Activated naive CD8-positive, alpha-beta T cell treated with anti-CD3 and anti-CD28 coated beads for 36 hours (primary cell): ENCODE measurements at regions not wholly inside any gene's neighbourhood (a gene's known extent, or its start where the extent isn't known, plus 50 kb on each side); places are given as distances from the start of the nearest gene placed in this dataset.
"Not testable (repeated sequence)": the region's sequence is repeated elsewhere in the genome, so short reads cannot be mapped to it uniquely, and the experiment has no call there.

Experiments used
- DNase-seq: peaks from one replicate; pipeline ENCODE4 v3.0.0; 2021
- H3K27ac Mint-ChIP-seq: one replicate; pipeline ENCODE4 v1.8.0; 2022; ENCODE audit warnings: mild to moderate bottlenecking, moderate library complexity, mixed read lengths
- H3K27me3 Mint-ChIP-seq: one replicate; pipeline ENCODE4 v1.8.0; 2022; ENCODE audit warnings: mild to moderate bottlenecking, mixed read lengths
- H3K36me3 Mint-ChIP-seq: one replicate; pipeline ENCODE4 v1.8.0; 2021; ENCODE audit warnings: mild to moderate bottlenecking, mixed read lengths
- H3K4me1 Mint-ChIP-seq: one replicate; pipeline ENCODE4 v1.8.0; 2021; ENCODE audit warnings: mixed read lengths
- H3K4me3 Mint-ChIP-seq: one replicate; pipeline ENCODE4 v1.8.0; 2022; ENCODE audit warnings: mild to moderate bottlenecking, moderate library complexity, mixed read lengths
- H3K9me3 Mint-ChIP-seq: one replicate; pipeline ENCODE4 v1.8.0; 2022; ENCODE audit warnings: mixed read lengths

DNA sequence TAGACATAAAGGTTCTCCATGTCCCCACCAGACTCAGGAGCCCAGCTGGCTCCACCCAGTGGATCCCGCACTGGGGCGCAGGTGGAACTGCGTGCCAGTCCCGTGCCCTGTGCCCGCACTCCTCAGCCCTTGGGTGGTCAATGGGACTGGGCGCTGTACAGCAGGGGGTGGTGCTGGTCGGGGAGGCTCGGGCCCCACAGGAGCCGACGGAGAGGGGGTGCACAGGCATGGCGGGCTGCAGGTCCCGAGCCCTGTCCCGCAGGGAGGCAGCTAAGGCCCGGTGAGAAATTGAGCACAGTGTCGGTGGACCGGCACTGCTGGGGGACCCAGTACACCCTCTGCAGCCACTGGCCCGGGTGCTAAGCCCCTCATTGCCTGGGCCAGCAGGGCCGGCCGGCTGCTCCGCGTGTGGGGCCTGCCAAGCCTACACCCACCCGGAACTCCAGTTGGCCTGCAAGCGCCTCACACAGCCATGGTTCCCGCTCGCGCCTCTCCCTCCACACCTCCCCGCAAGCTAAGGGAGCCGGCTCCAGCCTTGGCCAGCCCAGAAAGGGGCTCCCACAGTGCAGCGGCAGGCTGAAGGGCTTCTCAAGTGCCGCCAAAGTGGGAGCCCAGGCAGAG lies 832.9 kb downstream of the CENPC start:
- H3K4me1 Mint-ChIP-seq, H3K4me3 Mint-ChIP-seq, H3K27me3 Mint-ChIP-seq, H3K9me3 Mint-ChIP-seq, H3K36me3 Mint-ChIP-seq, H3K27ac Mint-ChIP-seq, DNase-seq: not testable (repeated sequence)

DNA sequence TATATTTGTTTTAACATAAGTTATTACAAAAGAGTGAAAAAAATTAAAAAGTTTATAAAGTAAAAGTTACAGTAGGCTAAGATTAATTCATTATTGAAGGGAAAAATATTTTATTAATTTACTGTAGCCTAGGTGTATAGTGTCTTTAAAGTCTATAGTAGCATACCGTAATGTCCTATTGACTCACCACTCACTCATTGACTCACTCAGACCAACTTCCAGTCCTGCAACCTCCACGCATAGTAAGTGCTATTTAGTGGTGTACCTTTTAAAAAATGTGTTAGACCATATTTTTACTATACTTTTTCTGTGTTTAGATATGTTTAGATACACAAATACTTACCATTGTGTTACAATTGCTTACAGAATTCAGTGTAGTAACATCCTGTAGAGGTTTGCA lies 841.1 kb downstream of the CENPC start:
- no peak for DNase-seq
- Mint-ChIP-seq H3K4me1 (no peaks in the 10 kb centered on the region), H3K27me3 (no peaks in the 10 kb centered on the region), H3K9me3 (no peaks in the 10 kb centered on the region), H3K4me3 (no peak overlapping the region), H3K27ac (no peak overlapping the region), H3K36me3 (no peaks in the 10 kb centered on the region)

DNA sequence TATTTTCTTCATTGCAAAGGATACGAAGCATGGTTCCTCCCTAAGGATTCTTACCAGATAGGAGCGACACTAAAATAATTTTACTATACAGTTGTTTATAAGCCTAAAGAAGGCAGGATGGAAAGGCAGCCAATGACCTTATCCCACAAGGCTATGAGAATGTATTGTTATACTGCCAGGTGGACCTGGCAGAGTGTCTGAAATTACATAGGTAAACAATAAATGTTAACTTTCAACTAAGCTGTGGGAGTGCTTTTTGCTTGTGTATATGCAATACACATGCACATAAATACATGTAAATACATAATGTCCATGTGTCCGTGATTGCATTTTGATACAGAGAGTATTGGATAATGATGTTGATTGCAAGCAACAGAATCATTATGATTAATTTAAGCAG lies 850.6 kb downstream of the CENPC start:
- H3K27me3 Mint-ChIP-seq = no peaks in the 10 kb centered on the region
- H3K36me3 Mint-ChIP-seq = no peaks in the 10 kb centered on the region
- H3K27ac Mint-ChIP-seq = no peak overlapping the region
- peaks cover 4% of the 10 kb centered on the region for H3K9me3 Mint-ChIP-seq
- H3K4me1 Mint-ChIP-seq = no peaks in the 10 kb centered on the region
- no peak for DNase-seq
- H3K4me3 Mint-ChIP-seq = no peak overlapping the region

DNA sequence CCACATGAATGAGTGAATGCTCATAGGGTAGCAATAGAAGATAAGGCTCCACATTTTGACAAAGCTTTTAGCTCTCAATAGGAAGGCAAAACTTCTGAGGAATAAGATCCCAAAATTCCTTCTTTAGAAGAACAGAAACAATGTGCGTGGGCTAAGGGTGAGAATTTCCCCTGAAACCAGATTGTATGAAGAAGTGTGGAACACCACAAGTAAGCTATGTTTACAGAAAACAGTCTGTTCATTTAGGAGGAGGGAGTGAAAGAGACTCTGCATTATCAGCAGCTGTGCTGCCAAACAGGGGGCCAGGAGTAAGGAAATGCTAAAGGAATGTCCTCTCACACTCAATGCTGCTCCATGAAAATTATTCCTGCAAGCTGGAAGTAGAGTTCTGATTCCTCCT lies 851.6 kb downstream of the CENPC start:
- Mint-ChIP-seq H3K27me3 (no peaks in the 10 kb centered on the region), H3K4me1 (no peaks in the 10 kb centered on the region), H3K36me3 (no peaks in the 10 kb centered on the region), H3K9me3 (peaks cover 4% of the 10 kb centered on the region), H3K4me3 (no peak overlapping the region), H3K27ac (no peak overlapping the region)
- no peak for DNase-seq

DNA sequence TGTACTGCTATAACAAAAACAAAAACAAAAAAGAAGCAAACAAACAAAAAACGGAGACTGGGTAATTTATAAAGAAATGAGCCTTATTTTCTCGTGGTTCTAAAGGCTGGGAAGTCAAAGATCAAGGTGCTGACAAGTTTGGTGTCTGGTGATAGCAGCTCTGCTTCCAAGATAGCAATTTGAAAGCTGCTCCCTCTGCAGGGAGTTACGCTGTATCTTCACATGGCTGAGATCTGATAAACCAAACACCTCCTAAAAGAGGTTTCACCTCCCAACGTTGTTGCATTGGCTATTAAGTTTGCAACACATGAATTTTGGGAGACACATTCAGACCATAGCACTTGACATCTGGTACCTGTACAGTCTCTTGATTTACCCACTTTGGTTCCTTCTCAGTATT lies 854.2 kb downstream of the CENPC start:
- H3K27ac Mint-ChIP-seq = no peak overlapping the region
- DNase-seq = no peak
- no peaks in the 10 kb centered on the region for H3K36me3 Mint-ChIP-seq
- peaks cover 2% of the 10 kb centered on the region for H3K9me3 Mint-ChIP-seq
- no peak overlapping the region for H3K4me3 Mint-ChIP-seq
- H3K27me3 Mint-ChIP-seq = no peaks in the 10 kb centered on the region
- no peaks in the 10 kb centered on the region for H3K4me1 Mint-ChIP-seq

DNA sequence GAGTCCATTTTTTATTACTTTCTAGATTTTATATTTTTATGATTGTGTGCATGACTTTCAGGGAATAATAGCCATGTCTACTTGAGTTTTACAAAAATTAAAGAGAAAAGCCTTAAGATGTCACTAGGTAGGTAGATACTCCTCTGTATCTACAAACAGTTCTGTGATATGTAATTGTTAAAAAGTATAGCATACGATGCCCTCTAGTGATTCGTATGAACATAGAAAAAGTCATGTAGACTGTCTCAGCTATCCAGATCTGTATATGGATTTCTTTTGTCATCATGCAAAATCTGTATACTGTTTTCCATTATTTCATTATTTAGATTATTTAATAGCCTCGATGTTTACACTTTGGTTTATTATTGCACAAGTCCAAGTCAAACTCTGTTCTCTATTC lies 856.6 kb downstream of the CENPC start:
- Mint-ChIP-seq H3K9me3 (peaks cover 2% of the 10 kb centered on the region), H3K4me1 (no peaks in the 10 kb centered on the region), H3K27me3 (no peaks in the 10 kb centered on the region), H3K4me3 (no peak overlapping the region), H3K27ac (no peak overlapping the region), H3K36me3 (no peaks in the 10 kb centered on the region)
- no peak for DNase-seq

DNA sequence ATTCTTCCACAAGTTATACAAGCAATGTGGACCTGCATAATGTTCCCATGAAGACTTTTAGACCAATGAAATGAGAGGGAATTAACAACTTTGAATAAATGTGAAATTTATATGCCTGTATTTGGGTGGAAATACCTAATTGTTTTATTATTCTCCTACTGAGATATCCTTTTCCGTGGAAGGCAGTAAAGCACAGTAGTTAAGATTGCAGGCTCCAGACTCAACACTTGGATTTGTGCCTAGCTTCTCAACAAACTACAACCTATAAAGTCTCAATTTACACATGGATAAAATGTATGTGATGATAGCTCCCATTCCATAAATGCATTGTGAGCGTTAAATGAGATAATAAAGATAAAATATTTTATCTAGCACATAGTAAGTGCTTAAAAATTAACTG lies 857.8 kb downstream of the CENPC start:
- Mint-ChIP-seq H3K4me1 (no peaks in the 10 kb centered on the region), H3K4me3 (no peak overlapping the region), H3K36me3 (no peaks in the 10 kb centered on the region), H3K27me3 (no peaks in the 10 kb centered on the region), H3K9me3 (peaks cover 2% of the 10 kb centered on the region), H3K27ac (no peak overlapping the region)
- DNase-seq = no peak

DNA sequence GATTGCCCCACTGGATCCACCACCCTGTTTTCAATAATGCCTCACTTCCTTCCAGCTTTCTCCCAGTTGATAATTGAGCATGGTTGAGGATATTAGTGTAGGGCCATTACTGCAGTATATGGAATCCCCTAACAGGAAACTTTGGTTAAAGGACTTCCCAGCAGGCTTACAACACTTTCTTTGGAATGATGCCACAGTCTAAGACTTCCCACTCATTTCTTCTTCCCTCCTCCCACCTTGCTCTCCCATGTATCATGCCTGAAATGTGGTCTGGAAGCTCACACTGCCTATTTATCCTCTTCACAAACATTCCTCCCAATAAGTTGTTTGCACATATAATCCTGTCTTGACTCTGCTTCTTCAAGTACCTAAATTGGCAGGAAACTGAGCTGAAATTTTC lies 863.3 kb downstream of the CENPC start:
- Mint-ChIP-seq H3K9me3 (peaks cover 8% of the 10 kb centered on the region), H3K4me3 (no peak overlapping the region), H3K4me1 (no peaks in the 10 kb centered on the region), H3K36me3 (no peaks in the 10 kb centered on the region), H3K27me3 (no peaks in the 10 kb centered on the region), H3K27ac (no peak overlapping the region)
- no peak for DNase-seq

DNA sequence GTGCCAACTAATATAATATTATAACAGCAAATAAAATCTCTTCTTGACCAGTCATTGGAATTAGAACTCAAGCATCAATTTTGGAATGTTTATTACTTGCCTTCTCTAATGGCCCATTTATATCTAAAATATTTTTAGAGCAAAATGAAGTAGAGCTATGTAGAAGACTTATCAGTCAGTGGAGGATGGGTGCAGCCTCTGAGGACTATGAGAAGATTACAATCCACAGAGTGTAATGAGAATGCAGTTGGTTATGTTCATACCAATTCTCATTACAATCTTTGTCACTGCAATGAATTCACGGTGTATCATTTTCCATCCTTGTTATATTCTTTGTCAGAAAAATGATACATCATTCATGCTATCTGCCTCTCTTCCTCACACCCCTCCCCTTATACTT lies 878.1 kb downstream of the CENPC start:
- Mint-ChIP-seq H3K27ac (no peak overlapping the region), H3K9me3 (peaks cover 1% of the 10 kb centered on the region), H3K27me3 (no peaks in the 10 kb centered on the region), H3K36me3 (no peaks in the 10 kb centered on the region), H3K4me1 (no peaks in the 10 kb centered on the region), H3K4me3 (no peak overlapping the region)
- DNase-seq = no peak

DNA sequence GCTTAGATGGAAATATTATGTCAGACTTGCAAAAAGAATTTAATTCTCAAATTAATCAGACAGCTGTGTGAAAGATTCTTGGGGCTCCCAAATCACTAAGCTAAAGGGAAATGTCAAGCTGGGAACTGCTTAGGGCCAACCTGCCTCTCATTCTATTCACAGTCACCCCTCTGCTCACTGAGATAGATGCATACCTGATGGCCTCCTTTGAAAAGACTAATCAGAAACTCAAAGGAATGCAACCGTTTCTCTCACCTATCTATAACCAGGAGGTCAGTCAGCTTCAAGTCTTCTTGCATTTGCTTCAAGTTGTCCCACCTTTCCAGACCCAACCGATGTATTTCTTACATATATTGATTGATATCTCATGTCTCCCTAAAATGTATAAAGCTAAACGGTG lies 882.7 kb downstream of the CENPC start:
- no peak overlapping the region for H3K27ac Mint-ChIP-seq
- no peaks in the 10 kb centered on the region for H3K4me1 Mint-ChIP-seq
- no peak overlapping the region for H3K4me3 Mint-ChIP-seq
- H3K27me3 Mint-ChIP-seq = no peaks in the 10 kb centered on the region
- no peak for DNase-seq
- H3K9me3 Mint-ChIP-seq = no peaks in the 10 kb centered on the region
- no peaks in the 10 kb centered on the region for H3K36me3 Mint-ChIP-seq

DNA sequence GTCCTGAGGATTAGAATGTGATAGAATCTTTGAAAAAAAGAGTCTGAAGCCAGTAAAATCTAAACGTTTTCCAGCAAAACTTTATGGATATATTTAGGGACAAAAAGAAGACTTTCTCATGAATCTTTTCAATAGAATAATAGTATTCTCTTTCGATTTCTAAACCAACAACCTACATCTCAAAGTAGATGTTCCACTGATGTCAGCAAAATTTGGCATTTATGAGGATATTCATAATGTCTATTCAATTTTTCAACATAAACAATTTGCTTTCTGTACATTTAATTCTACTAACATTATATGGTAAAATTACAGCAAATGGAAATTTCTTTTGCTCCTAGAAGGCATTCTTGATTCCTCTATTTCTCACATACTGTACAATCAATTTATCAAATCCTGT lies 886.5 kb downstream of the CENPC start:
- no peaks in the 10 kb centered on the region for H3K9me3 Mint-ChIP-seq
- H3K27me3 Mint-ChIP-seq = no peaks in the 10 kb centered on the region
- no peak overlapping the region for H3K27ac Mint-ChIP-seq
- no peaks in the 10 kb centered on the region for H3K4me1 Mint-ChIP-seq
- H3K4me3 Mint-ChIP-seq = no peak overlapping the region
- no peak for DNase-seq
- H3K36me3 Mint-ChIP-seq = no peaks in the 10 kb centered on the region

DNA sequence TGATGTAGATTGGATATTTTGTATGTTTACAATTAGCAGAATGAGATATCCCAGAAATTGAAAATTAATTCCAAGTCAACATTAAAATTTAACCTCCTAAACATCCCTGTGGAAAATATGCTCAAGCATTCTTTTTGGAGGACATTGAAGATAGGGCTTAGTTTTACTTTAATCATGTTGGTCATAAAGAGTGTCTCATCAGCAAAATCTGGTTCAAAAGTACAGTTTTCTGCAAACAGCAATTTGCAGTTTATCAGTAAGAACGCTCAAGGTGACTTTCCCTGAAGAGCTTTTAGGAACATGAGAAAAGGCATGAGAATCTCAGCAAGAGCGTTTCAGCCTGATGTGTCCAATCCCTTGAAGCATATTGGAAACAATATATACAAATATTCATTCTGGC lies 889.8 kb downstream of the CENPC start:
- H3K36me3 Mint-ChIP-seq = no peaks in the 10 kb centered on the region
- no peak for DNase-seq
- H3K4me3 Mint-ChIP-seq = no peak overlapping the region
- H3K27ac Mint-ChIP-seq = no peak overlapping the region
- H3K4me1 Mint-ChIP-seq = no peaks in the 10 kb centered on the region
- no peaks in the 10 kb centered on the region for H3K9me3 Mint-ChIP-seq
- no peaks in the 10 kb centered on the region for H3K27me3 Mint-ChIP-seq

DNA sequence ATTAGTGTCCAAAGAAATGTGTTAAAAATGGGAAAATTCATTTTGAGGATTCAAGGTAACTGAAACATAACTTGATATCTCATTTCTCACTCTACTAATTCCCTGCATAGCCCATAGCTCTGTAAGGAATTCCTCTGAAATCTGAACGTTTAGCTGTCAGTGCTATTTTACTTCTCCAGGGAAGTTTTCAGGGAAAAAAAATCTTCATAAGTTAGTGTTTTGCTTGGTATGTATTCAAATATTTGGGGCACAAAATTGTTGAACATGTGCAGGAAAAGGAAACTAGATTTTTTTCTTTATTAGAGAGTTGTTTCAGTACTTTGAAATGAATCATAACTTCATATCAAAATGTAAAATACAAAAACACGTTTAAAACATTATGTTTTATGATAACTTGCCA lies 891.4 kb downstream of the CENPC start:
- Mint-ChIP-seq H3K4me1 (no peaks in the 10 kb centered on the region), H3K27ac (no peak overlapping the region), H3K4me3 (no peak overlapping the region), H3K9me3 (no peaks in the 10 kb centered on the region), H3K36me3 (no peaks in the 10 kb centered on the region), H3K27me3 (no peaks in the 10 kb centered on the region)
- DNase-seq = no peak

DNA sequence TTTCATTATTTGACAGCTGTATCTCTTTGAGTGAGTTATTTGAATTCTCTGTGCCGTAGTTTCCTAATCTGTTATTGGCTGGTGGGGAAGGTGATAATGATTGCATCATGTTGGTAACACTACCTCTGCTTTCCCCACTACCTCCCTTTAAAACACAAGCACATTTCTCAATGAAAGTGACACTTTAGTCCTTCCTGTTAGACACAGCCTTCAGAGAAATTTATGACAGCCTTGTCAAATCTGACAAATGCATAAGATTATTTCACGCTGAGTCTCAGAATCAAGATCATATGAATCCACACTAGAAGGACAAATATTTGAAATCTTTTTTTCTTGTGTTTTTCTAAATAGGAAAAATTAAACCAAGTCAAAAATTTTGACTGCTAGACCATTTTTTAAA lies 896.1 kb downstream of the CENPC start:
- Mint-ChIP-seq H3K36me3 (no peaks in the 10 kb centered on the region), H3K4me3 (no peak overlapping the region), H3K9me3 (no peaks in the 10 kb centered on the region), H3K27ac (no peak overlapping the region), H3K4me1 (no peaks in the 10 kb centered on the region), H3K27me3 (no peaks in the 10 kb centered on the region)
- no peak for DNase-seq

DNA sequence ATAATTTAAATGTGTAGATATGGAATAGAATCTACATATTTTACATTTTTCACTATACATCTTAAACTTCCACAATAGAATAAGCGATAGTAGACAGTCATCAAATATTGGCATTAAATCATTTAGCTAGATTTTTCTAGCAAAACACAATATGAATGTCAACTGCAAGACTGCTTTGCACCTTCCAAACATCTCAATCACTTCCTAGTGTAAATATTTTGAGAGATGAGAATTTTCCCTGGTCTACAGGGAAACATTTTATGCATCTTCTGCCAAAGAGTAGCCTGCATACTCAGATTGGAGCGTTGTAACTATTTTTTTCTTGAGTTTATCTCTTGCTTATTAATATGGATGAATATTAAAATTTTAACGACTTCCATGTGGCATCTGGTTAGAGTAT lies 897.4 kb downstream of the CENPC start:
- no peaks in the 10 kb centered on the region for H3K36me3 Mint-ChIP-seq
- no peak for DNase-seq
- H3K4me3 Mint-ChIP-seq = no peak overlapping the region
- no peaks in the 10 kb centered on the region for H3K4me1 Mint-ChIP-seq
- no peak overlapping the region for H3K27ac Mint-ChIP-seq
- H3K9me3 Mint-ChIP-seq = no peaks in the 10 kb centered on the region
- H3K27me3 Mint-ChIP-seq = no peaks in the 10 kb centered on the region

DNA sequence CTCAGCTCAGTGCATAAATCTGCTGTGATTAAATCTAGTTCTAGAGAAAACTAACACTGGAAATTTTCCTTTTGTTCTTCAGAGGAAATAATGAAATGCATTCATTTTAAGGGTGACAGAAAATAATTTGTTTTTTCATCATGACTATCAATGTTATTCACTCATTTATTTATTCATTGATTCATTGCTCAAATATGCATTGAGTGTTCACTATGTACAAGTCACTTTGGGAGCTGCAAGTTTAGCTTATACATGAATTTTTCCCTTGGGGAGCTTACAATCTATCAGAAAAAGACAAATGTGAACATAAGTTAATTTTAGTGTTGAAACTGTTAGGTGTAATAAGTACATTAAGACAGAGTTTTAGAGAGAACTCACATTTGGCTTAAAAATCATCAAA lies 897.8 kb downstream of the CENPC start:
- H3K36me3 Mint-ChIP-seq = no peaks in the 10 kb centered on the region
- DNase-seq = no peak
- H3K27ac Mint-ChIP-seq = no peak overlapping the region
- H3K4me1 Mint-ChIP-seq = no peaks in the 10 kb centered on the region
- no peak overlapping the region for H3K4me3 Mint-ChIP-seq
- H3K9me3 Mint-ChIP-seq = no peaks in the 10 kb centered on the region
- H3K27me3 Mint-ChIP-seq = no peaks in the 10 kb centered on the region
